ENCODE measurements at regions not wholly inside any gene's neighbourhood (a gene's known extent, or its start where the extent isn't known, plus 50 kb on each side); places are given as distances from the start of the nearest gene placed in this dataset.
"Not testable (repeated sequence)": the region's sequence is repeated elsewhere in the genome, so short reads cannot be mapped to it uniquely, and the experiment has no call there.

GRCh38 chr5:50318220-50318619 is 122.9 kb downstream of the EMB start:
- CTCF ChIA-PET: no interaction called here
- POLR2A ChIA-PET: no interaction called here
- TF ChIP-seq CTCF (IDR thresholded peaks at IDR 0.05; ENCODE audit: insufficient read depth, low read depth, low read length): no peak
- no peak for DNase-seq (ENCODE audit: low read depth)
- Histone ChIP-seq H3K36me3 (ENCODE audit: control insufficient read depth, insufficient read depth, low read length) (no peaks in the 10 kb centered on the region), H3K27me3 (ENCODE audit: control insufficient read depth, insufficient read depth, low read length) (no peaks in the 10 kb centered on the region), H3K4me3 (ENCODE audit: low read depth, low read length) (no peak overlapping the region)

- DNase-seq (ENCODE audit: low read depth); CTCF ChIA-PET; H3K27me3 ChIP-seq (ENCODE audit: control insufficient read depth, insufficient read depth, low read length); H3K36me3 ChIP-seq (ENCODE audit: control insufficient read depth, insufficient read depth, low read length); H3K4me3 ChIP-seq (ENCODE audit: low read depth, low read length); POLR2A ChIA-PET: not testable (repeated sequence)
Observed at GRCh38 chr5:50306488-50306887, 134.6 kb downstream of the EMB start.

GRCh38 chr5:50302815-50303490 is 138.1 kb downstream of the EMB start:
- CTCF ChIA-PET: no interaction called here
- H3K36me3 ChIP-seq (ENCODE audit: control insufficient read depth, insufficient read depth, low read length): no peaks in the 10 kb centered on the region
- H3K4me3 ChIP-seq (ENCODE audit: low read depth, low read length): no peak overlapping the region
- H3K27me3 ChIP-seq (ENCODE audit: control insufficient read depth, insufficient read depth, low read length): no peaks in the 10 kb centered on the region
- TF ChIP-seq CTCF (IDR thresholded peaks at IDR 0.05; ENCODE audit: insufficient read depth, low read depth, low read length): no peak
- POLR2A ChIA-PET: no interaction called here
- DNase-seq (ENCODE audit: low read depth): no peak

- no peaks in the 10 kb centered on the region for H3K36me3 ChIP-seq (ENCODE audit: control insufficient read depth, insufficient read depth, low read length)
- DNase-seq (ENCODE audit: low read depth): no peak
- no peaks in the 10 kb centered on the region for H3K27me3 ChIP-seq (ENCODE audit: control insufficient read depth, insufficient read depth, low read length)
- H3K4me3 ChIP-seq (ENCODE audit: low read depth, low read length): no peak overlapping the region
- ChIA-PET POLR2A (no interaction called here), CTCF (no interaction called here)
- TF ChIP-seq CTCF (IDR thresholded peaks at IDR 0.05; ENCODE audit: insufficient read depth, low read depth, low read length): no peak
Observed at GRCh38 chr5:50301756-50302155, 139.3 kb downstream of the EMB start.

- no peak for DNase-seq (ENCODE audit: low read depth)
- CTCF ChIA-PET: no interaction called here
- H3K27me3 ChIP-seq (ENCODE audit: control insufficient read depth, insufficient read depth, low read length): no peaks in the 10 kb centered on the region
- no peak for TF ChIP-seq CTCF (IDR thresholded peaks at IDR 0.05; ENCODE audit: insufficient read depth, low read depth, low read length)
- H3K4me3 ChIP-seq (ENCODE audit: low read depth, low read length): no peak overlapping the region
- no peaks in the 10 kb centered on the region for H3K36me3 ChIP-seq (ENCODE audit: control insufficient read depth, insufficient read depth, low read length)
- POLR2A ChIA-PET: no interaction called here
Observed at GRCh38 chr5:50300878-50301277, 140.2 kb downstream of the EMB start.

- ChIA-PET CTCF (no interaction called here), POLR2A (no interaction called here)
- Histone ChIP-seq H3K4me3 (ENCODE audit: low read depth, low read length) (no peak overlapping the region), H3K36me3 (ENCODE audit: control insufficient read depth, insufficient read depth, low read length) (no peaks in the 10 kb centered on the region), H3K27me3 (ENCODE audit: control insufficient read depth, insufficient read depth, low read length) (no peaks in the 10 kb centered on the region)
- no peak for TF ChIP-seq CTCF (IDR thresholded peaks at IDR 0.05; ENCODE audit: insufficient read depth, low read depth, low read length)
- no peak for DNase-seq (ENCODE audit: low read depth)
Observed at GRCh38 chr5:50299896-50300295, 141.2 kb downstream of the EMB start.
